OCI-LY1 (cell line): ENCODE measurements at regions not wholly inside any gene's neighbourhood (a gene's known extent, or its start where the extent isn't known, plus 50 kb on each side); places are given as distances from the start of the nearest gene placed in this dataset.

Experiments used
- H2AFZ ChIP-seq: fragments of 200-600 bp; sonication (generic), shearing (Covaris generic); 2 replicates; pipeline ENCODE4 v1.6.0; 2014; ENCODE audit warnings: antibody characterized with exemption, mild to moderate bottlenecking, low read length
- H3F3A ChIP-seq: fragments of 200-600 bp; sonication (generic), shearing (Covaris generic); 2 replicates; pipeline ENCODE4 v1.6.0; 2014; ENCODE audit warnings: mild to moderate bottlenecking, antibody characterized with exemption, low read length, moderate library complexity; ENCODE audit not compliant: insufficient read depth
- H3K27ac ChIP-seq: fragments of 200-600 bp; sonication (generic); 2 replicates; pipeline ENCODE4 v1.5.1; 2014; ENCODE audit warnings: low read length, mixed run types, mild to moderate bottlenecking, low read depth; ENCODE audit not compliant: poor library complexity, severe bottlenecking
- H3K27me3 ChIP-seq: fragments of 200-600 bp; sonication (generic); 2 replicates; pipeline ENCODE4 v1.6.0; 2014; ENCODE audit warnings: antibody characterized with exemption, mild to moderate bottlenecking, low read length, moderate library complexity; ENCODE audit not compliant: insufficient read depth
- H3K36me3 ChIP-seq: fragments of 200-600 bp; sonication (generic); 2 replicates; pipeline ENCODE4 v1.6.1; 2014; ENCODE audit warnings: mild to moderate bottlenecking, antibody characterized with exemption, low read length, moderate library complexity, mixed read lengths; ENCODE audit not compliant: insufficient read depth
- H3K4me1 ChIP-seq: fragments of 200-600 bp; sonication (generic); 2 replicates; pipeline ENCODE4 v1.5.1; 2014; ENCODE audit warnings: mild to moderate bottlenecking, low read length, moderate library complexity; ENCODE audit not compliant: insufficient read depth, severe bottlenecking
- H3K4me2 ChIP-seq: fragments of 200-600 bp; sonication (generic), shearing (Covaris generic); 2 replicates; pipeline ENCODE4 v1.6.1; 2014; ENCODE audit warnings: low read length
- H3K4me3 ChIP-seq: fragments of 200-600 bp; sonication (generic); 2 replicates; pipeline ENCODE4 v1.5.1; 2014; ENCODE audit warnings: low read length, low read depth, mild to moderate bottlenecking, mixed read lengths; ENCODE audit not compliant: poor library complexity, severe bottlenecking
- H3K79me2 ChIP-seq: fragments of 200-600 bp; shearing (Covaris generic); 2 replicates; pipeline ENCODE4 v1.6.1; 2016; ENCODE audit warnings: mixed run types, low read length, mixed read lengths; ENCODE audit not compliant: insufficient read depth
- H3K9ac ChIP-seq: fragments of 200-600 bp; sonication (generic), shearing (Covaris generic); 2 replicates; pipeline ENCODE4 v1.6.1; 2014; ENCODE audit warnings: mild to moderate bottlenecking, low read length, mixed read lengths
- H3K9me2 ChIP-seq: fragments of 200-600 bp; sonication (generic), shearing (Covaris generic); 2 replicates; pipeline ENCODE4 v1.6.1; 2014; ENCODE audit warnings: low read depth, mild to moderate bottlenecking, low read length, mixed read lengths
- H3K9me3 ChIP-seq: fragments of 200-600 bp; shearing (Covaris generic); 2 replicates; pipeline ENCODE4 v1.6.1; 2014; ENCODE audit warnings: low read length, mixed read lengths
- H4K20me1 ChIP-seq: fragments of 200-600 bp; sonication (generic), shearing (Covaris generic); 2 replicates; pipeline ENCODE4 v1.6.0; 2016; ENCODE audit warnings: mild to moderate bottlenecking, low read length; ENCODE audit not compliant: insufficient read depth
- CTCF ChIP-seq: fragments of 200-600 bp; sonication (generic), shearing (Covaris generic); IDR thresholded peaks from 2 replicates; pipeline ENCODE4 v1.5.1; 2017; ENCODE audit warnings: mild to moderate bottlenecking, antibody characterized with exemption, low read length, moderate library complexity, mixed read lengths
- EZH2 ChIP-seq: fragments of 200-600 bp; sonication (generic), shearing (Covaris generic); IDR thresholded peaks from 2 replicates; pipeline ENCODE4 v1.8.0; 2017; ENCODE audit warnings: borderline replicate concordance, mixed run types, mild to moderate bottlenecking, antibody characterized with exemption, low read length, moderate library complexity, mixed read lengths

GRCh38 chr21:27683292-27683691 lies 716.4 kb upstream of the ADAMTS5 start:
- Histone ChIP-seq H4K20me1 (no peaks in the 10 kb centered on the region), H3K79me2 (no peaks in the 10 kb centered on the region), H3K9ac (no peak overlapping the region), H3K36me3 (no peaks in the 10 kb centered on the region), H3K27ac (no peak overlapping the region), H3K4me2 (no peak overlapping the region), H3K27me3 (no peaks in the 10 kb centered on the region), H3K9me2 (no peaks in the 10 kb centered on the region), H3K9me3 (no peaks in the 10 kb centered on the region), H2AFZ (no peak overlapping the region), H3K4me3 (no peak overlapping the region), H3F3A (no peaks in the 10 kb centered on the region), H3K4me1 (no peaks in the 10 kb centered on the region)
- TF ChIP-seq CTCF = no peak
- TF ChIP-seq EZH2 = no peak

- no peak overlapping the region for H3K4me2 ChIP-seq
- no peaks in the 10 kb centered on the region for H4K20me1 ChIP-seq
- H3K36me3 ChIP-seq = no peaks in the 10 kb centered on the region
- no peak overlapping the region for H3K27ac ChIP-seq
- no peak overlapping the region for H3K9ac ChIP-seq
- H3F3A ChIP-seq = no peaks in the 10 kb centered on the region
- H3K9me3 ChIP-seq = no peaks in the 10 kb centered on the region
- H3K4me1 ChIP-seq = no peaks in the 10 kb centered on the region
- H3K4me3 ChIP-seq = no peak overlapping the region
- no peaks in the 10 kb centered on the region for H3K9me2 ChIP-seq
- no peaks in the 10 kb centered on the region for H3K27me3 ChIP-seq
- H2AFZ ChIP-seq = no peak overlapping the region
- TF ChIP-seq CTCF (no peak), EZH2 (no peak)
- H3K79me2 ChIP-seq = no peaks in the 10 kb centered on the region
These were observed 715.0 kb upstream of the ADAMTS5 start for GRCh38 chr21:27681841-27682240.

GRCh38 chr21:27681038-27681437 lies 714.1 kb upstream of the ADAMTS5 start:
- Histone ChIP-seq H3K27ac (no peak overlapping the region), H3K4me2 (no peak overlapping the region), H3K9me2 (no peaks in the 10 kb centered on the region), H3K4me3 (no peak overlapping the region), H3K79me2 (no peaks in the 10 kb centered on the region), H4K20me1 (no peaks in the 10 kb centered on the region), H3K27me3 (no peaks in the 10 kb centered on the region), H3K36me3 (no peaks in the 10 kb centered on the region), H3K9ac (no peak overlapping the region), H3K4me1 (no peaks in the 10 kb centered on the region), H3F3A (no peaks in the 10 kb centered on the region), H2AFZ (no peak overlapping the region), H3K9me3 (no peaks in the 10 kb centered on the region)
- TF ChIP-seq CTCF (no peak), EZH2 (no peak)
